HG02973 (cell line): ENCODE measurements at regions not wholly inside any gene's neighbourhood (a gene's known extent, or its start where the extent isn't known, plus 50 kb on each side); places are given as distances from the start of the nearest gene placed in this dataset.
"Not testable (repeated sequence)": the region's sequence is repeated elsewhere in the genome, so short reads cannot be mapped to it uniquely, and the experiment has no call there.

Source experiments
- ATAC-seq: cut with Tn5 transposase; IDR thresholded peaks from one replicate; pipeline ENCODE4 v1.9.1; 2021; ENCODE audit warnings: moderate library complexity; ENCODE audit not compliant: unreplicated experiment

GRCh38 chr7:67875558-67875957 is 878.9 kb downstream of the TYW1 start:
- no peak for ATAC-seq

GRCh38 chr7:67878808-67879207 is 882.2 kb downstream of the TYW1 start:
- ATAC-seq = no peak

GRCh38 chr7:67882843-67883242 is 886.2 kb downstream of the TYW1 start:
- no peak for ATAC-seq

GRCh38 chr7:67890316-67890715 is 893.7 kb downstream of the TYW1 start:
- ATAC-seq = no peak

- ATAC-seq = no peak
Measured at GRCh38 chr7:67894746-67895145, 898.1 kb downstream of the TYW1 start.

- no peak for ATAC-seq
Measured at GRCh38 chr7:67896721-67897120, 900.1 kb downstream of the TYW1 start.

- no peak for ATAC-seq
Measured at GRCh38 chr7:67900456-67900855, 903.8 kb downstream of the TYW1 start.

GRCh38 chr7:67901808-67902480 is 905.3 kb downstream of the TYW1 start:
- no peak for ATAC-seq

GRCh38 chr7:67907792-67908191 is 911.2 kb downstream of the TYW1 start:
- ATAC-seq = no peak

GRCh38 chr7:67912437-67912836 is 915.8 kb downstream of the TYW1 start:
- ATAC-seq = no peak

GRCh38 chr7:67913604-67914003 is 917.0 kb downstream of the TYW1 start:
- no peak for ATAC-seq

- not testable (repeated sequence) for ATAC-seq
Measured at GRCh38 chr7:67916111-67916510, 919.5 kb downstream of the TYW1 start.

GRCh38 chr7:67916571-67917436 is 920.2 kb downstream of the TYW1 start:
- no peak for ATAC-seq

- ATAC-seq = no peak
Measured at GRCh38 chr7:67917437-67917755, 920.8 kb downstream of the TYW1 start.

GRCh38 chr7:67918158-67918557 is 921.5 kb downstream of the TYW1 start:
- ATAC-seq = no peak

GRCh38 chr7:67923286-67923685 is 926.7 kb downstream of the TYW1 start:
- ATAC-seq = no peak

- ATAC-seq = no peak
Measured at GRCh38 chr7:67928141-67928540, 931.5 kb downstream of the TYW1 start.

- ATAC-seq = not testable (repeated sequence)
Measured at GRCh38 chr7:67936447-67936846, 939.8 kb downstream of the TYW1 start.

GRCh38 chr7:67940400-67940799 is 943.8 kb downstream of the TYW1 start:
- ATAC-seq = no peak

- no peak for ATAC-seq
Measured at GRCh38 chr7:67947191-67947590, 950.6 kb downstream of the TYW1 start.

GRCh38 chr7:67947646-67948045 is 951.0 kb downstream of the TYW1 start:
- ATAC-seq = no peak

- ATAC-seq = no peak
Measured at GRCh38 chr7:67950321-67951083, 953.9 kb downstream of the TYW1 start.
